HepG2 (cell line): ENCODE measurements at regions not wholly inside any gene's neighbourhood (a gene's known extent, or its start where the extent isn't known, plus 50 kb on each side); places are given as distances from the start of the nearest gene placed in this dataset.

ENCODE experiments used
- ARNT ChIP-seq: fragments of 450-650 bp; IDR thresholded peaks from 2 replicates; pipeline ENCODE4 v1.6.1; 2017
- CEBPB ChIP-seq: IDR thresholded peaks from 2 replicates; pipeline ENCODE4 v1.6.1; 2011; ENCODE audit warnings: low read depth, low read length, improper control_type of control experiment, borderline replicate concordance
- EZH2 ChIP-seq: conservative IDR thresholded peaks from 2 replicates; pipeline ENCODE4 v1.6.1; 2012; ENCODE audit warnings: mild to moderate bottlenecking, low read depth, low read length, moderate library complexity
- FOXM1 ChIP-seq: sonication (generic); formaldehyde crosslinking; IDR thresholded peaks from 2 replicates; pipeline ENCODE4 v1.5.0; 2020; ENCODE audit warnings: missing genetic modification reagents
- FOXP1 ChIP-seq, 2 experiments: fragments of 450-650 bp in 1 of 2; IDR thresholded peaks; 2 replicates each; pipeline ENCODE4 v1.6.1; 2017 to 2018; ENCODE audit warnings: antibody characterized with exemption in 1 of 2
- JUND ChIP-seq: sonication (generic); formaldehyde crosslinking; IDR thresholded peaks from 2 replicates; pipeline ENCODE4 v1.8.0; 2022; ENCODE audit warnings: mild to moderate bottlenecking, missing genetic modification reagents
- MAX ChIP-seq: IDR thresholded peaks from 2 replicates; pipeline ENCODE4 v1.6.1; 2012; ENCODE audit warnings: inconsistent platforms
- TRIM24 ChIP-seq: sonication (generic); formaldehyde crosslinking; IDR thresholded peaks from 2 replicates; pipeline ENCODE4 v1.8.0; 2022; ENCODE audit warnings: mild to moderate bottlenecking, missing genetic modification reagents
- XRCC5 ChIP-seq: fragments of 200-400 bp; formaldehyde crosslinking; optimal IDR thresholded peaks from 2 replicates; pipeline ENCODE3; 2017; ENCODE audit warnings: mild to moderate bottlenecking, low read length
- ZNF354B ChIP-seq: sonication (generic); formaldehyde crosslinking; IDR thresholded peaks from 2 replicates; pipeline ENCODE4 v1.8.0; 2022; ENCODE audit warnings: mild to moderate bottlenecking, missing genetic modification reagents
- TF ChIP-seq, protein P1 (sequence below): sonication (generic); formaldehyde crosslinking; IDR thresholded peaks from 2 replicates; pipeline ENCODE4 v1.5.0; 2020; ENCODE audit warnings: mild to moderate bottlenecking, missing genetic modification reagents, moderate library complexity
- TF ChIP-seq, protein P2 (sequence below): sonication (generic); formaldehyde crosslinking; IDR thresholded peaks from 2 replicates; pipeline ENCODE4 v1.5.0; 2020; ENCODE audit warnings: mild to moderate bottlenecking, missing genetic modification reagents
- TF ChIP-seq, protein P3 (sequence below): sonication (generic); formaldehyde crosslinking; IDR thresholded peaks from one replicate; pipeline ENCODE4 v1.5.1; 2020; ENCODE audit warnings: mild to moderate bottlenecking, missing genetic modification reagents; ENCODE audit errors: not compliant biosample characterization

DNA sequence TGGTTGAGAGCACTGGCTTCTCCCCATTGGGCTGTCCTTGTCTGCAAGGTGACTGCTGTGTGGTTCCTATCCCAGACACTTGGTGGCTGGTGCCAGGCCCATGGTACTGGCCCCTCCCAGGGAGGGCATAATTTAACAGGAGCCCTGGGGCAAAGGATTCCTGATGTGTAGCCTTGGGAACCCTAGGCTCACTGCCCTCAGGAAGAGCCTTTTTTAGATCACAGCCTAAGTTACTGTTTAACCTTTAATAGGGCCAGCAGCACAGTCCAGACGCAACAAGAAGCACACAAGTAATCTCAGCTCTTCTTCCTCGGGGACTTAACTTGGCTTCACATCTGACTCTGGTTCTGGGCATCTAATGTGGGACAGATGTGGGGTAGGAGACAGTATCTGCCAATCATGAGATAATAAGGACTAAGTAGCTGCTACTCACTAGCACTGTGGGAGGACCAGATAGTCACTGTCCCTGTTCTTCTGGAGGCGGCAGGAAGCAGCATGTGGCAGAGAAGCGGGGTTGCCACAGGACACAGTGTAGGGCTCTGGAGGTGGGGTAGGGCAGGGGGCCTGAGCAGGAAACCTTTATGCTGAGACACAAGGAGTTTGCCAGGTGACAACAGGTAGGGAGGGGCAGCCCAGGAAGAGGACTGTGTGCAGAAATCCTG, 136.3 kb downstream of the TMEM17 start:
- no peak for TF ChIP-seq TRIM24 (CRISPR knock-in tag)
- no peak for TF ChIP-seq EZH2
- TF ChIP-seq ZNF354B (CRISPR knock-in tag) = no peak
- TF ChIP-seq XRCC5 = no peak
- TF ChIP-seq, protein P1, sequence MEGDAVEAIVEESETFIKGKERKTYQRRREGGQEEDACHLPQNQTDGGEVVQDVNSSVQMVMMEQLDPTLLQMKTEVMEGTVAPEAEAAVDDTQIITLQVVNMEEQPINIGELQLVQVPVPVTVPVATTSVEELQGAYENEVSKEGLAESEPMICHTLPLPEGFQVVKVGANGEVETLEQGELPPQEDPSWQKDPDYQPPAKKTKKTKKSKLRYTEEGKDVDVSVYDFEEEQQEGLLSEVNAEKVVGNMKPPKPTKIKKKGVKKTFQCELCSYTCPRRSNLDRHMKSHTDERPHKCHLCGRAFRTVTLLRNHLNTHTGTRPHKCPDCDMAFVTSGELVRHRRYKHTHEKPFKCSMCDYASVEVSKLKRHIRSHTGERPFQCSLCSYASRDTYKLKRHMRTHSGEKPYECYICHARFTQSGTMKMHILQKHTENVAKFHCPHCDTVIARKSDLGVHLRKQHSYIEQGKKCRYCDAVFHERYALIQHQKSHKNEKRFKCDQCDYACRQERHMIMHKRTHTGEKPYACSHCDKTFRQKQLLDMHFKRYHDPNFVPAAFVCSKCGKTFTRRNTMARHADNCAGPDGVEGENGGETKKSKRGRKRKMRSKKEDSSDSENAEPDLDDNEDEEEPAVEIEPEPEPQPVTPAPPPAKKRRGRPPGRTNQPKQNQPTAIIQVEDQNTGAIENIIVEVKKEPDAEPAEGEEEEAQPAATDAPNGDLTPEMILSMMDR (CRISPR knock-in tag) = no peak
- TF ChIP-seq ARNT = no peak
- TF ChIP-seq FOXP1 (IDR thresholded peaks at IDR 0.05) = no peak
- no peak for TF ChIP-seq FOXP1 (CRISPR knock-in tag; IDR thresholded peaks at IDR 0.05)
- no peak for TF ChIP-seq CEBPB
- TF ChIP-seq JUND = no peak
- TF ChIP-seq, protein P2, sequence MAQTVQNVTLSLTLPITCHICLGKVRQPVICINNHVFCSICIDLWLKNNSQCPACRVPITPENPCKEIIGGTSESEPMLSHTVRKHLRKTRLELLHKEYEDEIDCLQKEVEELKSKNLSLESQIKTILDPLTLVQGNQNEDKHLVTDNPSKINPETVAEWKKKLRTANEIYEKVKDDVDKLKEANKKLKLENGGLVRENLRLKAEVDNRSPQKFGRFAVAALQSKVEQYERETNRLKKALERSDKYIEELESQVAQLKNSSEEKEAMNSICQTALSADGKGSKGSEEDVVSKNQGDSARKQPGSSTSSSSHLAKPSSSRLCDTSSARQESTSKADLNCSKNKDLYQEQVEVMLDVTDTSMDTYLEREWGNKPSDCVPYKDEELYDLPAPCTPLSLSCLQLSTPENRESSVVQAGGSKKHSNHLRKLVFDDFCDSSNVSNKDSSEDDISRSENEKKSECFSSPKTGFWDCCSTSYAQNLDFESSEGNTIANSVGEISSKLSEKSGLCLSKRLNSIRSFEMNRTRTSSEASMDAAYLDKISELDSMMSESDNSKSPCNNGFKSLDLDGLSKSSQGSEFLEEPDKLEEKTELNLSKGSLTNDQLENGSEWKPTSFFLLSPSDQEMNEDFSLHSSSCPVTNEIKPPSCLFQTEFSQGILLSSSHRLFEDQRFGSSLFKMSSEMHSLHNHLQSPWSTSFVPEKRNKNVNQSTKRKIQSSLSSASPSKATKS (CRISPR knock-in tag) = no peak
- TF ChIP-seq, protein P3, sequence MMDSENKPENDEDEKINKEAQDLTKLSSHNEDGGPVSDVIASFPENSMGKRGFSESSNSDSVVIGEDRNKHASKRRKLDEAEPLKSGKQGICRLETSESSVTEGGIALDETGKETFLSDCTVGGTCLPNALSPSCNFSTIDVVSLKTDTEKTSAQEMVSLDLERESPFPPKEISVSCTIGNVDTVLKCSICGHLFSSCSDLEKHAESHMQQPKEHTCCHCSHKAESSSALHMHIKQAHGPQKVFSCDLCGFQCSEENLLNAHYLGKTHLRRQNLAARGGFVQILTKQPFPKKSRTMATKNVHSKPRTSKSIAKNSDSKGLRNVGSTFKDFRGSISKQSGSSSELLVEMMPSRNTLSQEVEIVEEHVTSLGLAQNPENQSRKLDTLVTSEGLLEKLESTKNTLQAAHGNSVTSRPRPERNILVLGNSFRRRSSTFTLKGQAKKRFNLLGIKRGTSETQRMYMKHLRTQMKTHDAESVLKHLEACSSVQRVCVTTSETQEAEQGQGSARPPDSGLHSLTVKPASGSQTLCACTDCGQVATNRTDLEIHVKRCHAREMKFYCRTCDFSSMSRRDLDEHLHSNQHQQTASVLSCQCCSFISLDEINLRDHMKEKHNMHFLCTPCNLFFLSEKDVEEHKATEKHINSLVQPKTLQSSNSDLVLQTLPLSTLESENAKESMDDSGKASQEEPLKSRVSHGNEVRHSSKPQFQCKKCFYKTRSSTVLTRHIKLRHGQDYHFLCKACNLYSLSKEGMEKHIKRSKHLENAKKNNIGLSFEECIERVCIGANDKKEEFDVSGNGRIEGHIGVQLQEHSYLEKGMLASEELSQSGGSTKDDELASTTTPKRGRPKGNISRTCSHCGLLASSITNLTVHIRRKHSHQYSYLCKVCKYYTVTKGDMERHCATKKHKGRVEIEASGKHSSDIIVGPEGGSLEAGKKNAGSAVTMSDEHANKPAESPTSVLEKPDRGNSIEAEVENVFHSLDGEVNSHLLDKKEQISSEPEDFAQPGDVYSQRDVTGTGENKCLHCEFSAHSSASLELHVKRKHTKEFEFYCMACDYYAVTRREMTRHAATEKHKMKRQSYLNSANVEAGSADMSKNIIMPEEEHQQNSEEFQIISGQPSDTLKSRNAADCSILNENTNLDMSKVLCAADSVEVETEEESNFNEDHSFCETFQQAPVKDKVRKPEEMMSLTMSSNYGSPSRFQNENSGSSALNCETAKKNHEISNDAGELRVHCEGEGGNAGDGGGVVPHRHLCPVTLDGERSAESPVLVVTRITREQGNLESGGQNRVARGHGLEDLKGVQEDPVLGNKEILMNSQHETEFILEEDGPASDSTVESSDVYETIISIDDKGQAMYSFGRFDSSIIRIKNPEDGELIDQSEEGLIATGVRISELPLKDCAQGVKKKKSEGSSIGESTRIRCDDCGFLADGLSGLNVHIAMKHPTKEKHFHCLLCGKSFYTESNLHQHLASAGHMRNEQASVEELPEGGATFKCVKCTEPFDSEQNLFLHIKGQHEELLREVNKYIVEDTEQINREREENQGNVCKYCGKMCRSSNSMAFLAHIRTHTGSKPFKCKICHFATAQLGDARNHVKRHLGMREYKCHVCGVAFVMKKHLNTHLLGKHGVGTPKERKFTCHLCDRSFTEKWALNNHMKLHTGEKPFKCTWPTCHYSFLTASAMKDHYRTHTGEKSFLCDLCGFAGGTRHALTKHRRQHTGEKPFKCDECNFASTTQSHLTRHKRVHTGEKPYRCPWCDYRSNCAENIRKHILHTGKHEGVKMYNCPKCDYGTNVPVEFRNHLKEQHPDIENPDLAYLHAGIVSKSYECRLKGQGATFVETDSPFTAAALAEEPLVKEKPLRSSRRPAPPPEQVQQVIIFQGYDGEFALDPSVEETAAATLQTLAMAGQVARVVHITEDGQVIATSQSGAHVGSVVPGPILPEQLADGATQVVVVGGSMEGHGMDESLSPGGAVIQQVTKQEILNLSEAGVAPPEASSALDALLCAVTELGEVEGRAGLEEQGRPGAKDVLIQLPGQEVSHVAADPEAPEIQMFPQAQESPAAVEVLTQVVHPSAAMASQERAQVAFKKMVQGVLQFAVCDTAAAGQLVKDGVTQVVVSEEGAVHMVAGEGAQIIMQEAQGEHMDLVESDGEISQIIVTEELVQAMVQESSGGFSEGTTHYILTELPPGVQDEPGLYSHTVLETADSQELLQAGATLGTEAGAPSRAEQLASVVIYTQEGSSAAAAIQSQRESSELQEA (CRISPR knock-in tag) = no peak
- no peak for TF ChIP-seq FOXM1 (CRISPR knock-in tag)
- no peak for TF ChIP-seq MAX
